ENCODE measurements at regions not wholly inside any gene's neighbourhood (a gene's known extent, or its start where the extent isn't known, plus 50 kb on each side); places are given as distances from the start of the nearest gene placed in this dataset.
"Not testable (repeated sequence)": the region's sequence is repeated elsewhere in the genome, so short reads cannot be mapped to it uniquely, and the experiment has no call there.

- H3K9me3 ChIP-seq (ENCODE audit: insufficient read depth in 2 of 2, low read depth in 1 of 2, low read length in 1 of 2); H3K27me3 ChIP-seq (replicated peaks in 1 of 4; ENCODE audit: control insufficient read depth in 3 of 4, extremely low read depth in 1 of 4, insufficient read depth in 3 of 4, low read length in 3 of 4); DNase-seq (ENCODE audit: low read depth in 1 of 2, low spot score in 2 of 2); H2BK20ac ChIP-seq (ENCODE audit: low read length); H3K36me3 ChIP-seq (ENCODE audit: control insufficient read depth in 2 of 4, insufficient read depth in 4 of 4, low read length in 3 of 4); H3K18ac ChIP-seq (ENCODE audit: extremely low read depth, low read length); H3K56ac ChIP-seq (replicated peaks; ENCODE audit: insufficient read length, low read depth, low read length); FAIRE-seq; CTCF ChIA-PET (ENCODE audit: partially characterized antibody); H3K27ac ChIP-seq (ENCODE audit: low read depth, low read length); H3K14ac ChIP-seq (ENCODE audit: insufficient read length); H4K8ac ChIP-seq (ENCODE audit: extremely low read depth, insufficient read depth, low read length); H2BK12ac ChIP-seq (ENCODE audit: low read depth, low read length); H4K20me1 ChIP-seq (replicated peaks in 1 of 2; ENCODE audit: control insufficient read depth in 1 of 2, insufficient read depth in 2 of 2, low read length in 2 of 2); H3K79me2 ChIP-seq (ENCODE audit: control insufficient read depth in 1 of 2, insufficient read depth in 2 of 2, low read length in 2 of 2); H2AK5ac ChIP-seq (ENCODE audit: low read depth, low read length); H3K4me1 ChIP-seq (replicated peaks in 1 of 4; ENCODE audit: control insufficient read depth in 3 of 4, insufficient read depth in 4 of 4, low read length in 3 of 4); POLR2A ChIA-PET (ENCODE audit: partially characterized antibody); H2BK15ac ChIP-seq (ENCODE audit: low read length); H3K4ac ChIP-seq (replicated peaks; ENCODE audit: insufficient read length, low read depth, low read length); H3K9ac ChIP-seq (replicated peaks in 1 of 4; ENCODE audit: extremely low read depth in 1 of 4, low read depth in 3 of 4, low read length in 3 of 4); H2BK120ac ChIP-seq (replicated peaks; ENCODE audit: low read depth, low read length); H3K4me2 ChIP-seq (ENCODE audit: insufficient read depth in 1 of 2, low read depth in 2 of 2, low read length in 2 of 2); H2BK5ac ChIP-seq (ENCODE audit: low read depth, low read length); H4K91ac ChIP-seq (replicated peaks; ENCODE audit: insufficient read length, low read length); H3K79me1 ChIP-seq (ENCODE audit: low read depth, low read length); H2AFZ ChIP-seq (ENCODE audit: low read length); H3K23me2 ChIP-seq (ENCODE audit: low read depth, low read length); H3K23ac ChIP-seq (ENCODE audit: insufficient read length); H4K5ac ChIP-seq (ENCODE audit: insufficient read length, low read depth, low read length); H3K4me3 ChIP-seq (ENCODE audit: extremely low read depth in 1 of 4, insufficient read depth in 2 of 4, low read depth in 3 of 4, low read length in 4 of 4): not testable (repeated sequence)
- WGBS, 2 experiments (ENCODE audit: extremely low coverage in 1 of 2, insufficient coverage in 1 of 2, insufficient read length in 1 of 2, insufficient replicate concordance in 2 of 2, low coverage in 1 of 2, low lambda C conversion rate in 2 of 2, missing lambda C conversion rate in 1 of 2): 91% methylated on average over 1 of the region's 1 CpG; no CpG with 5 or more reads in 1 of the 2 experiments
Observed at GRCh38 chrY:26360472-26360871, 738.6 kb downstream of the CDY1 start.

- H3K18ac ChIP-seq (ENCODE audit: extremely low read depth, low read length); H2BK5ac ChIP-seq (ENCODE audit: low read depth, low read length); H4K8ac ChIP-seq (ENCODE audit: extremely low read depth, insufficient read depth, low read length); H3K9ac ChIP-seq (replicated peaks in 1 of 4; ENCODE audit: extremely low read depth in 1 of 4, low read depth in 3 of 4, low read length in 3 of 4); H4K5ac ChIP-seq (ENCODE audit: insufficient read length, low read depth, low read length); H2BK120ac ChIP-seq (replicated peaks; ENCODE audit: low read depth, low read length); H3K27me3 ChIP-seq (replicated peaks in 1 of 4; ENCODE audit: control insufficient read depth in 3 of 4, extremely low read depth in 1 of 4, insufficient read depth in 3 of 4, low read length in 3 of 4); H3K27ac ChIP-seq (ENCODE audit: low read depth, low read length); H3K14ac ChIP-seq (ENCODE audit: insufficient read length); H2BK12ac ChIP-seq (ENCODE audit: low read depth, low read length); H3K36me3 ChIP-seq (ENCODE audit: control insufficient read depth in 2 of 4, insufficient read depth in 4 of 4, low read length in 3 of 4); H3K4me2 ChIP-seq (ENCODE audit: insufficient read depth in 1 of 2, low read depth in 2 of 2, low read length in 2 of 2); H3K56ac ChIP-seq (replicated peaks; ENCODE audit: insufficient read length, low read depth, low read length); H3K4me3 ChIP-seq (ENCODE audit: extremely low read depth in 1 of 4, insufficient read depth in 2 of 4, low read depth in 3 of 4, low read length in 4 of 4); H4K20me1 ChIP-seq (replicated peaks in 1 of 2; ENCODE audit: control insufficient read depth in 1 of 2, insufficient read depth in 2 of 2, low read length in 2 of 2); H3K79me1 ChIP-seq (ENCODE audit: low read depth, low read length); H2BK20ac ChIP-seq (ENCODE audit: low read length); H2AFZ ChIP-seq (ENCODE audit: low read length); H3K23me2 ChIP-seq (ENCODE audit: low read depth, low read length); H3K4me1 ChIP-seq (replicated peaks in 1 of 4; ENCODE audit: control insufficient read depth in 3 of 4, insufficient read depth in 4 of 4, low read length in 3 of 4); H2BK15ac ChIP-seq (ENCODE audit: low read length); DNase-seq (ENCODE audit: low read depth in 1 of 2, low spot score in 2 of 2); H2AK5ac ChIP-seq (ENCODE audit: low read depth, low read length); H3K9me3 ChIP-seq (ENCODE audit: insufficient read depth in 2 of 2, low read depth in 1 of 2, low read length in 1 of 2); H4K91ac ChIP-seq (replicated peaks; ENCODE audit: insufficient read length, low read length); CTCF ChIA-PET (ENCODE audit: partially characterized antibody); H3K4ac ChIP-seq (replicated peaks; ENCODE audit: insufficient read length, low read depth, low read length); H3K23ac ChIP-seq (ENCODE audit: insufficient read length); FAIRE-seq; H3K79me2 ChIP-seq (ENCODE audit: control insufficient read depth in 1 of 2, insufficient read depth in 2 of 2, low read length in 2 of 2); POLR2A ChIA-PET (ENCODE audit: partially characterized antibody): not testable (repeated sequence)
- WGBS, 2 experiments (ENCODE audit: extremely low coverage in 1 of 2, insufficient coverage in 1 of 2, insufficient read length in 1 of 2, insufficient replicate concordance in 2 of 2, low coverage in 1 of 2, low lambda C conversion rate in 2 of 2, missing lambda C conversion rate in 1 of 2): 100% methylated on average over 1 of the region's 2 CpGs; no CpG with 5 or more reads in 1 of the 2 experiments
Observed at GRCh38 chrY:26363442-26363841, 741.5 kb downstream of the CDY1 start.

Data from H1 (cell line).